ENCODE measurements at regions not wholly inside any gene's neighbourhood (a gene's known extent, or its start where the extent isn't known, plus 50 kb on each side); places are given as distances from the start of the nearest gene placed in this dataset.
"Not testable (repeated sequence)": the region's sequence is repeated elsewhere in the genome, so short reads cannot be mapped to it uniquely, and the experiment has no call there.

DNA sequence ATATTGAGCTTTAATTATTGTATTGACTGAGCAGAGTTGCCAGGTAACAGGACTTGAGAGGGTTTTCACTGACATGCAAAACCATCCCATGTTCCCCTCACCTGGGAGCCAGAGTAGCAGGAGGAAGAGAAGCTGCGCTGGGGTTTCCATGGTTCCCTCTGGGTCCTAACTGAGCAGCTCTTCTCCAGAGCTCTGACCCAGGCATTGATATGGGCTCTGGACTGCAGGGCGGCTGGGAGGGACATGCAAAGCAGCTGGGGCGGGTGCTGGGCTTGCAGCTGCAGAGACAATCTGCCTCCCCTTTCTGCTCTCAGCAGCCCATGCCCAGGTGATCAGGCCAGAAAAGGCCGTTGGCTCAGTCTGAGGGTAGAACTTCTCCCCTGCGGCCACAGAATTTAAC is 451.5 kb downstream of the RPIA start:
- BruUV-seq (replicated peaks); H3K4me3 ChIP-seq (ENCODE audit: low read depth, low read length, poor library complexity, severe bottlenecking); DNase-seq (ENCODE audit: low spot score); H3K4me1 ChIP-seq (ENCODE audit: insufficient read depth, low read length, poor library complexity, severe bottlenecking); H3K27me3 ChIP-seq (replicated peaks; ENCODE audit: insufficient read depth, low read depth, low read length, poor library complexity); POLR2A ChIA-PET (ENCODE audit: low non-redundant PET); CTCF ChIA-PET; H3K9me3 ChIP-seq (ENCODE audit: low read depth, low read length, poor library complexity, severe bottlenecking); H3K27ac ChIP-seq (ENCODE audit: low read depth, low read length, poor library complexity, severe bottlenecking); H3K36me3 ChIP-seq (ENCODE audit: insufficient read depth, low read length, poor library complexity, severe bottlenecking): not testable (repeated sequence)
- intact Hi-C loops (cut with micrococcal nuclease; ENCODE audit: unreplicated experiment), result loop anchor here (10.0 kb wide), 1 partner anchor 258 kb away; no protein-coding TSS in a partner anchor

DNA sequence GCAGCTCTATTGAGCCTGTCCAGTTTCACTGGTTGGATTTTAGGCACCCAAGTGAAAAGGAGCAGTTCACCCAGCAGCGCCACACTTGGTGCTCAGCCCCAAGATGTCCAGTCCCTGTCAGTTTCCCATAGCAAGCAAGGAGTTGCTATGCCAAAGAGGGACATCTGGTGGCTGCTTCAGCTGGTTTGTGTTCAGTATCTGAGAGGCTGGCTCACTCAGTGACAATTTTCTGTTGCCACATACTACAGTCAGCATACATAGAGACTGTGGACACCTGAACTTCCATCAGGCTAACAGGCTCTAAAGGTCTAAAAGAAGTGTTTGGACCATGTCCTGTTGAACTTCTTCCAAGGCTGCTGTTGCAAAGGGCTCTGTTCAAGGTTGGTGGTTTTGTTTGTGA is 453.9 kb downstream of the RPIA start:
- POLR2A ChIA-PET (ENCODE audit: low non-redundant PET); DNase-seq (ENCODE audit: low spot score); CTCF ChIA-PET; H3K27ac ChIP-seq (ENCODE audit: low read depth, low read length, poor library complexity, severe bottlenecking); BruUV-seq (replicated peaks); H3K9me3 ChIP-seq (ENCODE audit: low read depth, low read length, poor library complexity, severe bottlenecking); H3K4me1 ChIP-seq (ENCODE audit: insufficient read depth, low read length, poor library complexity, severe bottlenecking); H3K4me3 ChIP-seq (ENCODE audit: low read depth, low read length, poor library complexity, severe bottlenecking); H3K36me3 ChIP-seq (ENCODE audit: insufficient read depth, low read length, poor library complexity, severe bottlenecking); H3K27me3 ChIP-seq (replicated peaks; ENCODE audit: insufficient read depth, low read depth, low read length, poor library complexity): not testable (repeated sequence)
- intact Hi-C loops (cut with micrococcal nuclease; ENCODE audit: unreplicated experiment), result loop anchor here (10.0 kb wide), 1 partner anchor 261 kb away; no protein-coding TSS in a partner anchor

GRCh38 chr2:89148256-89148655 is 456.8 kb downstream of the RPIA start:
- CTCF ChIA-PET; H3K27me3 ChIP-seq (replicated peaks; ENCODE audit: insufficient read depth, low read depth, low read length, poor library complexity); DNase-seq (ENCODE audit: low spot score); H3K9me3 ChIP-seq (ENCODE audit: low read depth, low read length, poor library complexity, severe bottlenecking); H3K36me3 ChIP-seq (ENCODE audit: insufficient read depth, low read length, poor library complexity, severe bottlenecking); BruUV-seq (replicated peaks); H3K27ac ChIP-seq (ENCODE audit: low read depth, low read length, poor library complexity, severe bottlenecking); POLR2A ChIA-PET (ENCODE audit: low non-redundant PET); H3K4me1 ChIP-seq (ENCODE audit: insufficient read depth, low read length, poor library complexity, severe bottlenecking); H3K4me3 ChIP-seq (ENCODE audit: low read depth, low read length, poor library complexity, severe bottlenecking): not testable (repeated sequence)
- intact Hi-C loops (cut with micrococcal nuclease; ENCODE audit: unreplicated experiment), result loop anchor here (10.0 kb wide), 1 partner anchor 263 kb away; no protein-coding TSS in a partner anchor

- H3K4me3 ChIP-seq (ENCODE audit: low read depth, low read length, poor library complexity, severe bottlenecking); H3K27me3 ChIP-seq (replicated peaks; ENCODE audit: insufficient read depth, low read depth, low read length, poor library complexity); H3K36me3 ChIP-seq (ENCODE audit: insufficient read depth, low read length, poor library complexity, severe bottlenecking); BruUV-seq (replicated peaks); DNase-seq (ENCODE audit: low spot score); POLR2A ChIA-PET (ENCODE audit: low non-redundant PET); H3K27ac ChIP-seq (ENCODE audit: low read depth, low read length, poor library complexity, severe bottlenecking); H3K9me3 ChIP-seq (ENCODE audit: low read depth, low read length, poor library complexity, severe bottlenecking); H3K4me1 ChIP-seq (ENCODE audit: insufficient read depth, low read length, poor library complexity, severe bottlenecking); CTCF ChIA-PET; intact Hi-C loops (cut with micrococcal nuclease; ENCODE audit: unreplicated experiment): not testable (repeated sequence)
These were observed 460.2 kb downstream of the RPIA start for GRCh38 chr2:89151699-89152098.

- H3K4me3 ChIP-seq (ENCODE audit: low read depth, low read length, poor library complexity, severe bottlenecking); BruUV-seq (replicated peaks); H3K4me1 ChIP-seq (ENCODE audit: insufficient read depth, low read length, poor library complexity, severe bottlenecking); H3K27me3 ChIP-seq (replicated peaks; ENCODE audit: insufficient read depth, low read depth, low read length, poor library complexity); intact Hi-C loops (cut with micrococcal nuclease; ENCODE audit: unreplicated experiment); H3K9me3 ChIP-seq (ENCODE audit: low read depth, low read length, poor library complexity, severe bottlenecking); H3K36me3 ChIP-seq (ENCODE audit: insufficient read depth, low read length, poor library complexity, severe bottlenecking); DNase-seq (ENCODE audit: low spot score); H3K27ac ChIP-seq (ENCODE audit: low read depth, low read length, poor library complexity, severe bottlenecking); CTCF ChIA-PET; POLR2A ChIA-PET (ENCODE audit: low non-redundant PET): not testable (repeated sequence)
These were observed 461.0 kb downstream of the RPIA start for GRCh38 chr2:89152501-89152900.

- CTCF ChIA-PET; H3K4me1 ChIP-seq (ENCODE audit: insufficient read depth, low read length, poor library complexity, severe bottlenecking); H3K27me3 ChIP-seq (replicated peaks; ENCODE audit: insufficient read depth, low read depth, low read length, poor library complexity); BruUV-seq (replicated peaks); H3K36me3 ChIP-seq (ENCODE audit: insufficient read depth, low read length, poor library complexity, severe bottlenecking); intact Hi-C loops (cut with micrococcal nuclease; ENCODE audit: unreplicated experiment); DNase-seq (ENCODE audit: low spot score); POLR2A ChIA-PET (ENCODE audit: low non-redundant PET); H3K27ac ChIP-seq (ENCODE audit: low read depth, low read length, poor library complexity, severe bottlenecking); H3K4me3 ChIP-seq (ENCODE audit: low read depth, low read length, poor library complexity, severe bottlenecking); H3K9me3 ChIP-seq (ENCODE audit: low read depth, low read length, poor library complexity, severe bottlenecking): not testable (repeated sequence)
These were observed 461.7 kb downstream of the RPIA start for GRCh38 chr2:89153210-89153609.

Data from A673 (cell line).